Hepatocyte (in vitro differentiated cells): ENCODE measurements at regions not wholly inside any gene's neighbourhood (a gene's known extent, or its start where the extent isn't known, plus 50 kb on each side); places are given as distances from the start of the nearest gene placed in this dataset.

Source experiments
- DNase-seq: peaks from one replicate; pipeline ENCODE4 v3.0.0-alpha.2; 2016; ENCODE audit warnings: low spot score
- H2AFZ ChIP-seq: fragments of 200-600 bp; sonication (generic); 2 replicates; pipeline ENCODE4 v1.6.0; 2016; ENCODE audit warnings: antibody characterized with exemption, mild to moderate bottlenecking
- H3K27ac ChIP-seq: fragments of 200-600 bp; sonication (generic); 2 replicates; pipeline ENCODE4 v1.5.1; 2016; ENCODE audit warnings: mild to moderate bottlenecking
- H3K27me3 ChIP-seq: fragments of 200-600 bp; sonication (generic); 2 replicates; pipeline ENCODE4 v1.6.1; 2016
- H3K36me3 ChIP-seq: fragments of 200-600 bp; sonication (generic); replicated peaks from 2 replicates; pipeline ENCODE4 v1.5.1; 2016; ENCODE audit warnings: low read depth; ENCODE audit not compliant: insufficient read depth
- H3K4me1 ChIP-seq: fragments of 200-600 bp; sonication (generic); 2 replicates; pipeline ENCODE4 v1.5.1; 2016; ENCODE audit warnings: mild to moderate bottlenecking, moderate library complexity; ENCODE audit not compliant: insufficient read depth
- H3K4me2 ChIP-seq: fragments of 200-600 bp; sonication (generic); 2 replicates; pipeline ENCODE4 v1.6.0; 2016
- H3K4me3 ChIP-seq: fragments of 200-600 bp; sonication (generic); 2 replicates; pipeline ENCODE4 v1.5.1; 2016; ENCODE audit warnings: mild to moderate bottlenecking
- H3K79me2 ChIP-seq: fragments of 200-600 bp; sonication (generic); 2 replicates; pipeline ENCODE4 v1.6.0; 2017; ENCODE audit warnings: mild to moderate bottlenecking
- H3K9me2 ChIP-seq: fragments of 200-600 bp; sonication (generic); replicated peaks from 2 replicates; pipeline ENCODE4 v1.6.0; 2017; ENCODE audit warnings: mild to moderate bottlenecking; ENCODE audit not compliant: insufficient read depth
- H3K9me3 ChIP-seq: fragments of 200-600 bp; sonication (generic); 2 replicates; pipeline ENCODE4 v1.5.1; 2016; ENCODE audit warnings: low read depth, mild to moderate bottlenecking
- H4K20me1 ChIP-seq: fragments of 200-600 bp; sonication (generic); 2 replicates; pipeline ENCODE4 v1.6.0; 2016; ENCODE audit warnings: mild to moderate bottlenecking; ENCODE audit not compliant: insufficient read depth, poor library complexity, severe bottlenecking
- EZH2 ChIP-seq: fragments of 200-600 bp; sonication (generic); IDR thresholded peaks from 2 replicates; pipeline ENCODE4 v1.6.1; 2016; ENCODE audit warnings: antibody characterized with exemption, mild to moderate bottlenecking, borderline replicate concordance
- EZH2phosphoT487 ChIP-seq: fragments of 200-600 bp; sonication (generic); IDR thresholded peaks from one replicate; pipeline ENCODE4 v1.6.1; 2018; ENCODE audit warnings: antibody characterized with exemption, mild to moderate bottlenecking, low read depth, moderate library complexity; ENCODE audit not compliant: unreplicated experiment, severe bottlenecking
- WGBS: methylation state at CpG from one replicate; pipeline ENCODE4 v1.1.6; 2016; ENCODE audit warnings: low lambda C conversion rate; ENCODE audit errors: missing lambda C conversion rate; 5-methylcytosine and 5-hydroxymethylcytosine counted together
- TF ChIP-seq, protein P1 (sequence below): fragments of 200-600 bp; sonication (generic); IDR thresholded peaks from 2 replicates; pipeline ENCODE4 v1.5.1; 2016; ENCODE audit warnings: antibody characterized with exemption, mild to moderate bottlenecking; ENCODE audit not compliant: poor library complexity

DNA sequence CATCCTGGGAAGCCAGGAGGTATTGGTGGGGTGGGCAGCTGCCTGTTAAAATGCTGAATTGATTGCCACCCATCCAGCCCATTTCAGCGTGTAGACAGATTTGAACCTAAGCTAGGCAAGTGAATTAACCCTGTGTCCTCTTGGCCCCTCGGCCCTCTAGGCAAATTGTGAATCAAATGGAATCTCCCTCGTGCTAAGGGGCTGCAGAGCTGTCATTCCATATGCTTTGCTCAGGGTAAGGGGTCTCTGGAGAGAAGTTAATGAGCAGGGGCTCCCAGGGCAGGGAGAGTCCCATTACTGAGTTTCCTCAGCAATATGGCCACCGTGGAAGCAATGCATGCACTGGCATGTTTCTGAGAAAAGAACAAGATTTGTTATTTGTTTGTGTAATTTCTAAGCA lies 117.7 kb upstream of the RCN1 start:
- Histone ChIP-seq H2AFZ (no peak overlapping the region), H3K27me3 (peaks cover 4% of the 10 kb centered on the region), H3K79me2 (no peaks in the 10 kb centered on the region), H3K9me2 (no peaks in the 10 kb centered on the region), H3K4me2 (no peak overlapping the region), H3K4me1 (no peaks in the 10 kb centered on the region), H3K36me3 (no peaks in the 10 kb centered on the region), H3K9me3 (no peaks in the 10 kb centered on the region), H4K20me1 (no peaks in the 10 kb centered on the region), H3K27ac (no peak overlapping the region), H3K4me3 (no peak overlapping the region)
- 82% methylated on average over 4 of the region's 4 CpGs for WGBS
- no peak for DNase-seq
- TF ChIP-seq, protein P1, sequence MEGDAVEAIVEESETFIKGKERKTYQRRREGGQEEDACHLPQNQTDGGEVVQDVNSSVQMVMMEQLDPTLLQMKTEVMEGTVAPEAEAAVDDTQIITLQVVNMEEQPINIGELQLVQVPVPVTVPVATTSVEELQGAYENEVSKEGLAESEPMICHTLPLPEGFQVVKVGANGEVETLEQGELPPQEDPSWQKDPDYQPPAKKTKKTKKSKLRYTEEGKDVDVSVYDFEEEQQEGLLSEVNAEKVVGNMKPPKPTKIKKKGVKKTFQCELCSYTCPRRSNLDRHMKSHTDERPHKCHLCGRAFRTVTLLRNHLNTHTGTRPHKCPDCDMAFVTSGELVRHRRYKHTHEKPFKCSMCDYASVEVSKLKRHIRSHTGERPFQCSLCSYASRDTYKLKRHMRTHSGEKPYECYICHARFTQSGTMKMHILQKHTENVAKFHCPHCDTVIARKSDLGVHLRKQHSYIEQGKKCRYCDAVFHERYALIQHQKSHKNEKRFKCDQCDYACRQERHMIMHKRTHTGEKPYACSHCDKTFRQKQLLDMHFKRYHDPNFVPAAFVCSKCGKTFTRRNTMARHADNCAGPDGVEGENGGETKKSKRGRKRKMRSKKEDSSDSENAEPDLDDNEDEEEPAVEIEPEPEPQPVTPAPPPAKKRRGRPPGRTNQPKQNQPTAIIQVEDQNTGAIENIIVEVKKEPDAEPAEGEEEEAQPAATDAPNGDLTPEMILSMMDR = no peak
- TF ChIP-seq EZH2 (no peak), EZH2phosphoT487 (no peak)

DNA sequence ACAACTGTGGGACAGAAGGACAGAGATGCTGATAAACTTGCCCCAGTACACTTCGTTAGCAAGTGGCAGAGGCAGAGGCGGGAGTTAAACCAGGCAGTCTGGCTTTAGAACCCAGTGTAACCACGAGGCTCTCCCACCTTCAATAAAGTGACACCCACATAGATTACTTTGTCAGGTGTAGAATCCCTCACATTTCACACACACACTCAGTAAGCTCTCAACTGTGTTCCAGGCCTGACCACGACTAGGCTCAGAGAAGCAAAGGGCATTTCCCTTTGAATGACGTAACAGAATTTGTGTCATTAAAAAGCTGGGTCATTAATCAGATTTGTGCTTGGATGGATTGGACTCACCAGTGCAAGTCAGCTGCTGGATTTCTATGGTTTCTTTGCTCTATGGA lies 118.3 kb upstream of the RCN1 start:
- Histone ChIP-seq H3K4me2 (no peak overlapping the region), H3K9me2 (no peaks in the 10 kb centered on the region), H3K27ac (no peak overlapping the region), H3K79me2 (no peaks in the 10 kb centered on the region), H3K4me3 (no peak overlapping the region), H4K20me1 (no peaks in the 10 kb centered on the region), H3K4me1 (no peaks in the 10 kb centered on the region), H2AFZ (no peak overlapping the region), H3K9me3 (no peaks in the 10 kb centered on the region), H3K27me3 (no peaks in the 10 kb centered on the region), H3K36me3 (no peaks in the 10 kb centered on the region)
- no peak for DNase-seq
- 89% methylated on average over 5 of the region's 5 CpGs for WGBS
- TF ChIP-seq, protein P1 = no peak
- TF ChIP-seq EZH2 = no peak
- TF ChIP-seq EZH2phosphoT487 = no peak

DNA sequence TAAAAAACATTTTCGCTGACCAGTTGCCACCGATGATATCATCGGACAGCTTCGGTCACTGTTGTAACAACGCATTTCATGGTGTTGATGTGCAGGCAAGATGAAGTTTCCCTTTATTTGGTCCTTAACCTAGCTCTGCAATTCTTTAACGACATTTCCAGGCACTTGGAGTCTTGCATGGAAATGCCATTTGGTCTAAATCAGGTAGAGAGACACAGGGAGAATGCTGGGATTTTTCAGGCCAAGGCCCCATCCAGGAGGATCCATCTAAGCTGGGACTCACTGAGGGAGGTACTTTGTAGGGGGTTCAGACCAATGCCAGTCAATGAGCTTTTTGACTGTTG lies 121.5 kb upstream of the RCN1 start:
- Histone ChIP-seq H3K9me3 (no peaks in the 10 kb centered on the region), H3K4me1 (no peaks in the 10 kb centered on the region), H3K4me2 (no peak overlapping the region), H3K79me2 (no peaks in the 10 kb centered on the region), H3K27me3 (no peaks in the 10 kb centered on the region), H2AFZ (no peak overlapping the region), H3K27ac (no peak overlapping the region), H3K9me2 (no peaks in the 10 kb centered on the region), H4K20me1 (no peaks in the 10 kb centered on the region), H3K4me3 (no peak overlapping the region), H3K36me3 (no peaks in the 10 kb centered on the region)
- DNase-seq = no peak
- 71% methylated on average over 6 of the region's 6 CpGs for WGBS
- no peak for TF ChIP-seq EZH2phosphoT487
- TF ChIP-seq, protein P1 = no peak
- TF ChIP-seq EZH2 = no peak
